NCI-H524 (cell line): ENCODE measurements at regions not wholly inside any gene's neighbourhood (a gene's known extent, or its start where the extent isn't known, plus 50 kb on each side); places are given as distances from the start of the nearest gene placed in this dataset.

Experiments
- DNase-seq, 2 experiments: peaks; one replicate each; lab custom pipeline; 2025; lab: John Stamatoyannopoulos, UW

DNA sequence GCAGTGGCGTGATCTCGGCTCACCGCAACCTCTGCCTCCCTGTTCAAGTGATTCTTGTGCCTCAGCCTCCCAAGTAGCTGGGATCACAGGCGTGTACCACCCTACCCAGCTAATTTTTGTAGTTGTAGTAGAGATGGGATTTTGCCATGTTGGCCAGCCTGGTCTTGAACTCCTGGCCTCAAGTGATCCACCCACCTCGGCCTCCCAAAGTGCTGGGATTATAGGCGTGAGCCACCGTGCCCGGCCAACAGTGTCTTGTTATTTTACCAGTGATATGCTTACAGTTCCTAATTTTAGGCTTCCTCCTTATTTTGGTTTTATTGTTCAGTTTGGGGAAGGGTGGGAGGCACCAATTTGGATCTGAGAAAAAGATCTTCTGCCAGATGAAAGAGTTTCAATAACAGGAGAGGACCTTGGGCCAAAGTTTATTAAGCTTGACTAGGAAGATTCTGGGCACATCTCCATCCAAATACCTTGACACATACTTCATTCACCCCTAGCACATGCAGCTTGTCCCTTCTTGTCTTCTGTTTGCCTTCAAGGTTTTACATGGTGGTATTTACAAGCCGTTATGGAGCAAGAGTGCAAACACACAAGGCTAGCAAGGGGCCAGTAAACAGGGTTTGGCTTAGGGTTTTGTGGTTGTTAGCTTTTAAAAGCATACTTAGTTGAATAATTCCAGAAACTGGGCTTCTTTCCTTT lies 168.1 kb upstream of the DMRT1 start:
- no peak for DNase-seq

DNA sequence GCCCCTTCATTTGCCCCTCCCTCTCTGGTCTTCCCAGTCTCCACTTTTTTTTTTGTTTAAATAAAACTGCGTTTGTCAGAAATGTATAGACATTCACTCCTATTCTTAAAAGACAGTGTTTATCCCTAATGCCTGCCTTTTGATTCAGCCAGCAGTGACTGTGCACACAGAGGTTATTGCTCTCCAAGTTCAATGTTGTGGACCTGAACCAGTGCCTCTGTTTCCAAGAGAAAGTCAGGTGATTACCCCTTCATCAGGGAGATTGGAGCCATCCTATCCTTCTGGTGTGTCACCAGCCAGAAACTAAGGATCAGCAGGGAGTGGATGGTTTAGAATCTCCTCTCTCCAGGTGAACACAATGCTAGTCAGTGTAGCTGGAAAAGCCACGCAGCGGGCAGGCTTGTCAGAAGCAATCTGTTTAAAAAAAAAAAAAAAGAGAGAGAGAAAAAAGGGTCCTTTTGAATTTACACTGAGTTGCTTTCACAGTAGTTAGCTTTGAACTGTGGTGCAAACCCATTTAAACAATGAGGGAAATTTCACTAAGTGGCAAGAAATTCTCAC lies 167.5 kb upstream of the DMRT1 start:
- DNase-seq: no peak

- no peak for DNase-seq
These were observed 165.7 kb upstream of the DMRT1 start for GRCh38 chr9:675697-676370.

DNA sequence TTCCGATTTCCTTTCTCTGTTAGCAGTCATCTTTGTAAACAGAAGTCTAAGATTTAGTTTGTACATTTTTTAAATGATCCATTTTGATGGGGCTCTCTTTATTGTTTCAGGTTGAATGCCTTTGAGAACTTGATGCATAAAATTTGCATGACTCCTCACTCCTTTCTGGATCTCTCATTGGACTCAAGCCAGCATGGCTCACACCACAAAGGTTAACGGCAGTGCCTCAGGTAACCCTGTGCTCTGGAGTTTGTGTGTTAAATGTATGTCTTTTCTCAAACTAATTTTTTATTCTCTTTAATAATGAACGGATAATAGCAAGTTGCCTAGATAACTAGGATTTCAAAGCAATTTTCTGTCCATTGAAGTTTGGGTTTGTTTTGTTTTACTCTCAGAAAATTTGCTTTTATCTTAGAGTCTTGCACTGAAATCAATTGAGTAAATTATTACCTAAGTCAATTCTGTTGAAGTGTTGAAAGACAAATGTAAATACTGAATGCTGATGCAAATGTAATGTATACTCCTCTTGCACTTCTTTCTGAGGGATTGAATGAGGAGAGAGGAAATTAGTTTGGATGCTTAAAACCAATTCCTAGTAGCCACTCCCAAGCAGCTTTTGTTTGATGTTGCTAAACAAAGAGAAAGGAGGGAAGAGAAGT lies 164.6 kb upstream of the DMRT1 start:
- no peak for DNase-seq

DNA sequence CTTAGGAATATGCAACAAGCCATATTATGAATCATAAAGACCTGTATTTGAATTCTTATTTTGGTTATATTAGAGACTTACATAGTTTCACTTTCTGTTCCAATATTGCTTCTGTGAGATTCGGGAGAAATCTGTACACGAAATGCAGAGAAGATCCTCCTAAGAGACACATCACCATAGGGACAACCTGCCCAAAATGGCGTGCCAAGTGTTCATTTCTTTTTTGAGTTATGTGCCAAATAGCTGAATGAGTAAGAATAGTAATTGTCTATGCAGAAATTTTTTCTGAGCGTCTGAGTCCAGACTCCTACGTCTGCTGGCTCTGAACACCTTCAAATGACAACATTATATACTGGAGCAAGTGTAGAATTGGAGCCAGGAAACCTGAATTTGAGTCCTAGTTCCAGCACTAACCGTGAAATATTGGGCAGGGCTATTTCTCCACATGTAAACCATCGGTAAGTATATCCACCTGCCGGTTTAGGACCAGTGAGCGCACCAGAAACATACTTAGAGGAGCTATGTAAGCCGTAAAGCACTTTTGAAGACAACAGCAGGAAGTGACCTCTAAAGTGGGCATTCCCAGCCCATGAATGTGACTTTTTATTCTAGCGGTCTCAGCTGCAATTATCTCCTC lies 163.9 kb upstream of the DMRT1 start:
- DNase-seq: no peak

DNA sequence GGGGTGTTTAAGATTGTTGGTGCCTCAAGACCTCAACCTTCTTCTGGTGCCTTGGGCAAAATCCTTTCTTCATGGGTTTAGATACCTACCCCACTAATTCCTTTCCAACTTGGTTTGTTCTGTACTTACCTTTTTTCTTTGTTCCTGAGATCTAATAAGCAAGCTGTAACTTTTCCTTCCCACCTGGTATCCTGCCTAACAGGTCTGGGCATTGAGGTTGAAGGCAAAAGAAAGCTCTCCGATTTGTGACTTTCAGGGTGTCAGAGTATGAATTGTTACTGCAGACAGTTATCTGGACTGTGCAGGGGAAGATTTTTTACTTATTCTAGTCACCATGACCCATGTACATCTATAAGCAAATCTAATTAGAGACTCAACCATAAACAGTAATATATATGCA lies 162.6 kb upstream of the DMRT1 start:
- no peak for DNase-seq

- DNase-seq: no peak
These were observed 162.0 kb upstream of the DMRT1 start for GRCh38 chr9:679462-679861.

DNA sequence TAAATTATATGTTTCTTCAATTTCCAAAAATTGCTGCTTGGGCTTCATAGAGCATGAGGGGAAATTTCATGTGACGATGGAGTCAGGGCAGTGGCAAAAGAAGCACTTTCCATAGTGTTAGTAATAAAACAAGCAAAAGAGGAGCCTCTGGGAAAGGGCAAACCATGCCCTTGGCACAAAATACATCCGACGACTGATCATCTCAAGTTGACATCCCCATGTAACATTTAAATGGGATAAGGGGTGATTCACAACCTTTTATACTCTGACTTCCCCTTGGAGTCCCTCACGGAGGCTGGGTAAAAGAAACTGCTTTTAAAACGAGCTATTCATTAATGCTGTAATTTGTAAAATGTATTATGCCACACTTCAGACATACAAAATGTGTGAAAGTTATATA lies 161.4 kb upstream of the DMRT1 start:
- no peak for DNase-seq

DNA sequence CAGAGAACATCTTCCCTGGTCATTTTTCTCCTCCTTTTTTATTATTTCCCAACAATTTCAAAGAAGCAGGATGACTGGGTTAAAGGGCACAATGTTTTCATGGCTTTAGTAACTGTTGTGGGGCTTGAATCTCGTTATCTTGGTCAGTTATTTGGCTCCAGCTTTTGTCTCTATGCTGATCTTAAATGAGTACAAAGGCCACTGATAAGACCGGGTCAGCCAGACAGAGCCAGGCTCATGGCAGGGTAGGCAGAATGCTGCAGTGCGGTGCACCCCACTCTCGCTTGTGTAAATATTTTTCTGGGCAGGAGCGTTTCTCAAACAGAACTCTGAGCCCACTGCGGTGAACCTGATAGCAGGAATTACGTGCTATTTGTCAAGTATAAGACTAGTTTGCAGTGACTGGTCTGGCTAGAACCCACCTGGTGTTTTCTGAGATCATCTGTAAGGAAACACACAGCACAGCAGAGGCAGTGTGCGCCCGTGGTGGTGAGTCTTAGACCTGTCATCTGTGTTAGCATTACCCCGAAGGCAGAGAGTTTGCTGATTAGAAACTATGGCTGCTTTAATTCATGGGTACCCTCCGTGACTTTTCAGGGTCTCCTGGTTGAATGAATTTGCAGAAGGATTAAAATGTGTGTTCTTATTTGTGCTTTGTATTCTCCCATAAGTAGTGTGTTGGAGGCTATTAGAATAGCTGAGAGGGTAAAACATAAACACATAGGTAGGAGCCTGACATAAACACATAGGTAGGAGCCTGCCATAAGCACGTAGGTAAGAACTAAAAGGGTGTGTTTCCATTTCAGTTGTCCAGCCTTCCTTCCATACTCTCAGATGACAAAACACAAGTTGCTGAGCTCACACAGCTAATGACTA lies 158.6 kb upstream of the DMRT1 start:
- no peak for DNase-seq

- no peak for DNase-seq
These were observed 157.9 kb upstream of the DMRT1 start for GRCh38 chr9:683509-684021.

- peak; percentile 31 to 83 for DNase-seq
These were observed 157.2 kb upstream of the DMRT1 start for GRCh38 chr9:684054-684890.

DNA sequence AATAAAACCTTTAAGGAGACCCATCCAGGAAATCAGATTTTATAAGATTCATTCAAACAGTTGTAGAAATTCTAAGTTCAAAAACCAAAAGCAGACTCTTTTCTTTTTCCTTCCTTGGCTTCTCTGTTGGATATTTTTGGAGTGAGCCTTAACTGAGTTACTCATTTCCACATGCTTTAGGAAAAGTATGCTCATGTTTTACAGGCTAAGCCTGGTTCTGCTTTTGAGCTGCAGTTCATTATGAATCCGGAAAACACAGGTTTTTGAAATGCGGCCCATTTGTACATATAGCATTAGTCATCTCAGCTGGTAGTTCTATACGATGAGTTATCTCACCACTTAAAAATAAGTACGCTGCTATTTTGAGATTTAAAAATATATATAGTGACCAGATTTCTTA lies 156.6 kb upstream of the DMRT1 start:
- DNase-seq: no peak

- no peak for DNase-seq
These were observed 155.1 kb upstream of the DMRT1 start for GRCh38 chr9:686321-686813.

GRCh38 chr9:687034-687785 lies 154.3 kb upstream of the DMRT1 start:
- DNase-seq: no peak

- no peak for DNase-seq
These were observed 153.5 kb upstream of the DMRT1 start for GRCh38 chr9:687994-688393.

GRCh38 chr9:690517-691111 lies 150.9 kb upstream of the DMRT1 start:
- no peak for DNase-seq

DNA sequence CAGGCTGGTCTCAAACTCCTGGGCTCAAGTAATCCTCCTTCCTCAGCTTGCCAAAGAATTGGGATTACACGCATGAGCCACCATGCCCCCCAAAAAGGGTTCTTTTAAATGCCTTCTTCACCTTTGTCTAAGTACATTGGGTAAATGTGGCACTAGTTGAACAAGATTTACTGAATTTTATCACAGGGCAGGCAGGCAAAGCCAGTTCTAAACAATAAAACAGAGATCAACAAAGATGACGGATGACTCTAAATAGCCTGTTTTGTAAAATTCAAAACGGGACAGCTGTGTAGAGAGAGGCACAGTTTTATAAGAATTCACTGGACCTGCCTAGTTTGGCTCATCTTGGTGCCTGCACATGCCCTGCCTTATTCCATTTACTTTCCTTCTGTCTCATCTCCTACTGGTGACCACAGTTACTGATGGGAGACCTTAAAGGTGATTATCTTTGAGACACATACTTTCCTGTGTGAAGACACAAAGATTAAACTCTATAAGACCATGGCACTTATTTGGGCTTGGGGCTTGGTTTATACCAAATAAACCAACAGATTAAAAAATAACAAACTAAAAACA lies 149.6 kb upstream of the DMRT1 start:
- no peak for DNase-seq

DNA sequence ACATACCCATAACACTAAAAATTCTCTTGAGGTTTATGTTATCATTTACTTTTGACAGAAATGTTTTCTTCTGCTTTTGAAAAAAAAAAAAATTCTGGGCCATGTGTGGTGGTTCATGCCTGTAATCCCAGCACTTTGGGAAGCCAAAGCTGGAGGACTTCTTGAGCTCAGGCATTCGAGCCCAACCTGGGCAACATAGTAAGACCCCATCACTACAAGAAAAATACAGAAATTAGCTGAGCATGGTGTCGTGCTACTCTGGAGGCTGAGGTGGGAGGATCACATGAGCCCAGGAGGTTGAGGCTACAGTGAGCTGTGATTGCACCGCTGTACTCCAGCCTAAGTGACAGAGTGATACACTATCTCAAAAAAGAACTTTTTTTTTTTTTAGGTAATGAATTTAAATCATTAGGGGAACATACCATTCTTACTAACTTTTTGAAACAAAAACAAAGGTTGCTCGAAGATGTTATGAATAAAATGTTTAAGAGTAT lies 148.8 kb upstream of the DMRT1 start:
- DNase-seq: no peak
